ENCODE measurements at regions not wholly inside any gene's neighbourhood (a gene's known extent, or its start where the extent isn't known, plus 50 kb on each side); places are given as distances from the start of the nearest gene placed in this dataset.

DNA sequence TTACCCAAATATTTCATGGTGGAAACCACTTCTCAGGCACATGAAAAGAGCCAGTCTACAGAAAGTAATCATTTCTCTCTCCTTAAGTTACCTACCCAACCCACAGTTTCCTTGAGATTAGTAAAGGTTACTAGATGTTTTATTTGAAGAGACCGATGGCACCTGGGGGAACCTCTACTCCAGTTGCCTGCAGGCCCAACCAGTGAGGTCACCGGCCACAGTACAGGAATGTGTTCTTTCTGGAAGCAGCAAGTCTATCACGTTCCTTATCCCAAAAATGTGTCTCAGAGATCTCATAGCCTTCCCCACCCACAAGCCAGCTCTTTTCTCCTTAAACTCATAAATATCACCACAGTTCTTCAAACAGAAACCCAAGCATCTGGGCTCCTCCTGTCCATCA is 316.1 kb downstream of the COG6 start:
- Histone ChIP-seq H3K4me1 (no peaks in the 10 kb centered on the region), H3K27ac (no peak overlapping the region), H3K36me3 (no peaks in the 10 kb centered on the region), H3K9me3 (no peaks in the 10 kb centered on the region), H3K4me3 (no peak overlapping the region), H3K27me3 (no peaks in the 10 kb centered on the region)
- intact Hi-C loops (cut with DNase I) = no loop called here
- DNase-seq (no peak), ATAC-seq (no peak)
- 94% methylated on average over 3 of the region's 3 CpGs for WGBS, 2 donors
- TF ChIP-seq, protein P1, sequence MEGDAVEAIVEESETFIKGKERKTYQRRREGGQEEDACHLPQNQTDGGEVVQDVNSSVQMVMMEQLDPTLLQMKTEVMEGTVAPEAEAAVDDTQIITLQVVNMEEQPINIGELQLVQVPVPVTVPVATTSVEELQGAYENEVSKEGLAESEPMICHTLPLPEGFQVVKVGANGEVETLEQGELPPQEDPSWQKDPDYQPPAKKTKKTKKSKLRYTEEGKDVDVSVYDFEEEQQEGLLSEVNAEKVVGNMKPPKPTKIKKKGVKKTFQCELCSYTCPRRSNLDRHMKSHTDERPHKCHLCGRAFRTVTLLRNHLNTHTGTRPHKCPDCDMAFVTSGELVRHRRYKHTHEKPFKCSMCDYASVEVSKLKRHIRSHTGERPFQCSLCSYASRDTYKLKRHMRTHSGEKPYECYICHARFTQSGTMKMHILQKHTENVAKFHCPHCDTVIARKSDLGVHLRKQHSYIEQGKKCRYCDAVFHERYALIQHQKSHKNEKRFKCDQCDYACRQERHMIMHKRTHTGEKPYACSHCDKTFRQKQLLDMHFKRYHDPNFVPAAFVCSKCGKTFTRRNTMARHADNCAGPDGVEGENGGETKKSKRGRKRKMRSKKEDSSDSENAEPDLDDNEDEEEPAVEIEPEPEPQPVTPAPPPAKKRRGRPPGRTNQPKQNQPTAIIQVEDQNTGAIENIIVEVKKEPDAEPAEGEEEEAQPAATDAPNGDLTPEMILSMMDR (IDR thresholded peaks at IDR 0.05) = no peak

- no peaks in the 10 kb centered on the region for H3K9me3 ChIP-seq
- ATAC-seq (no peak), DNase-seq (no peak)
- intact Hi-C loops (cut with DNase I) = no loop called here
- H3K4me1 ChIP-seq = no peaks in the 10 kb centered on the region
- TF ChIP-seq, protein P1 (IDR thresholded peaks at IDR 0.05) = no peak
- no peak overlapping the region for H3K4me3 ChIP-seq
- WGBS, 2 donors = 71 to 74% methylated on average over 6 of the region's 6 CpGs
- H3K27me3 ChIP-seq = peaks cover 0 to 4% (median 0%) of the 10 kb centered on the region in 7 donors
- H3K27ac ChIP-seq = no peak overlapping the region
- H3K36me3 ChIP-seq = no peaks in the 10 kb centered on the region
Measured at GRCh38 chr13:39976481-39976880, 321.0 kb downstream of the COG6 start.

DNA sequence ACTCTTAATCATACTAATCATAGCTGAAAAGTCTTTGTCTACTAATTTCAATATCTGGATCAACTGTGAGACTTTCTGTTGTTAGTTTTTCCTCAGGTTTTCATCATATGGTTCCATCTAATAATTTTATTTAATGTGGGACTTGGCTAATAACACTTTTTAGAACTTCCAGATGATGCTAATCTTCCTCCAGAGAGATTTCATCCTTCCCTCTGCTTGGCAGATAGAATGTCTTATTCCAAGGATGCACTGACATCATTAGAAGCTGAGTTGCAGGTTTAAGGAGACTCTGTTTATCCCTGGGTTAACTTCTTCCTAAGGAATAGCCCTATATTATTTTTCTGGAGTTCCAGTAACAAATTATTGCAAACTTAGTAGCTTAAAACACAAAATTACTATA is 325.6 kb downstream of the COG6 start:
- ATAC-seq (no peak), DNase-seq (no peak)
- TF ChIP-seq, protein P1 (IDR thresholded peaks at IDR 0.05) = no peak
- H3K36me3 ChIP-seq = no peaks in the 10 kb centered on the region
- intact Hi-C loops (cut with DNase I) = no loop called here
- H3K4me3 ChIP-seq = no peak overlapping the region
- H3K9me3 ChIP-seq = no peaks in the 10 kb centered on the region
- H3K27me3 ChIP-seq = peaks cover 0 to 4% (median 0%) of the 10 kb centered on the region in 7 donors
- peaks cover 0 to 13% (median 0%) of the 10 kb centered on the region in 9 donors for H3K4me1 ChIP-seq
- H3K27ac ChIP-seq = no peak overlapping the region

- peak in 1 of 2 donors; percentile 9 for DNase-seq
- WGBS, 2 donors = 49 to 66% methylated on average over 4 of the region's 4 CpGs
- Histone ChIP-seq H3K27ac (no peak overlapping the region), H3K36me3 (no peaks in the 10 kb centered on the region), H3K9me3 (no peaks in the 10 kb centered on the region), H3K27me3 (no peaks in the 10 kb centered on the region), H3K4me1 (peaks cover 0 to 13% (median 0%) of the 10 kb centered on the region in 9 donors), H3K4me3 (no peak overlapping the region)
- intact Hi-C loops (cut with DNase I) = no loop called here
- TF ChIP-seq, protein P1 (IDR thresholded peaks at IDR 0.05) = no peak
- ATAC-seq = peak in 5 of 8 donors; percentile 38 to 67 (median 52)
Measured at GRCh38 chr13:39982745-39983144, 327.3 kb downstream of the COG6 start.

Data from heart right ventricle (tissue), 16 donors.